Ishikawa (cell line): ENCODE measurements at regions not wholly inside any gene's neighbourhood (a gene's known extent, or its start where the extent isn't known, plus 50 kb on each side); places are given as distances from the start of the nearest gene placed in this dataset.

Source experiments
- CEBPB ChIP-seq: IDR thresholded peaks from 2 replicates; pipeline ENCODE4 v1.6.1; 2012
- CREB1 ChIP-seq: IDR thresholded peaks from 2 replicates; pipeline ENCODE4 v1.6.1; 2012; ENCODE audit warnings: low read depth
- EP300 ChIP-seq: IDR thresholded peaks from 2 replicates; pipeline ENCODE4 v1.6.1; 2012; ENCODE audit warnings: borderline replicate concordance
- MAX ChIP-seq: IDR thresholded peaks from 2 replicates; pipeline ENCODE4 v1.6.1; 2012
- RAD21 ChIP-seq: IDR thresholded peaks from 2 replicates; pipeline ENCODE4 v1.6.1; 2012; ENCODE audit warnings: low read depth
- REST ChIP-seq: IDR thresholded peaks from 2 replicates; pipeline ENCODE4 v1.6.1; 2012; ENCODE audit warnings: low read depth, mild to moderate bottlenecking
- TAF1 ChIP-seq: IDR thresholded peaks from 2 replicates; pipeline ENCODE4 v1.6.1; 2012; ENCODE audit warnings: low read depth, mild to moderate bottlenecking
- TCF12 ChIP-seq: IDR thresholded peaks from 2 replicates; pipeline ENCODE4 v1.6.1; 2012; ENCODE audit warnings: low read depth
- TEAD4 ChIP-seq: IDR thresholded peaks from 2 replicates; pipeline ENCODE4 v1.6.1; 2012
- USF1 ChIP-seq: IDR thresholded peaks from 2 replicates; pipeline ENCODE4 v1.6.1; 2012

GRCh38 chr7:23964715-23965114 lies 254.7 kb downstream of the STK31 start:
- TF ChIP-seq EP300 (no peak), CREB1 (no peak), MAX (no peak), TAF1 (no peak), CEBPB (no peak), REST (no peak), TEAD4 (no peak), TCF12 (no peak), USF1 (no peak), RAD21 (no peak)
